ENCODE measurements at regions not wholly inside any gene's neighbourhood (a gene's known extent, or its start where the extent isn't known, plus 50 kb on each side); places are given as distances from the start of the nearest gene placed in this dataset.

- no peak for TF ChIP-seq CTCF (IDR thresholded peaks at IDR 0.05; ENCODE audit: control extremely low read depth, extremely low read depth, low read depth, missing control alignments)
- ChIA-PET CTCF (interaction anchor here (1.4 kb wide), 1 partner anchor 13 kb away, joined by 3 read pairs; no protein-coding TSS in a partner anchor), POLR2A (no interaction called here)
- DNase-seq (ENCODE audit: extremely low spot score), result no peak
Measured at GRCh38 chr5:166192696-166193095, 2098.7 kb upstream of the WWC1 start.

GRCh38 chr5:166195981-166196380, 2095.5 kb upstream of the WWC1 start:
- no peak for DNase-seq (ENCODE audit: extremely low spot score)
- CTCF ChIA-PET, result no interaction called here
- POLR2A ChIA-PET, result no interaction called here
- TF ChIP-seq CTCF (IDR thresholded peaks at IDR 0.05; ENCODE audit: control extremely low read depth, extremely low read depth, low read depth, missing control alignments), result no peak

GRCh38 chr5:166200532-166200931, 2090.9 kb upstream of the WWC1 start:
- ChIA-PET CTCF (no interaction called here), POLR2A (no interaction called here)
- DNase-seq (ENCODE audit: extremely low spot score), result no peak
- no peak for TF ChIP-seq CTCF (IDR thresholded peaks at IDR 0.05; ENCODE audit: control extremely low read depth, extremely low read depth, low read depth, missing control alignments)

GRCh38 chr5:166211640-166212039, 2079.8 kb upstream of the WWC1 start:
- DNase-seq (ENCODE audit: extremely low spot score), result no peak
- POLR2A ChIA-PET, result no interaction called here
- CTCF ChIA-PET, result interaction anchor here (1.1 kb wide), 1 partner anchor 24 kb away, joined by 3 read pairs; no protein-coding TSS in a partner anchor
- no peak for TF ChIP-seq CTCF (IDR thresholded peaks at IDR 0.05; ENCODE audit: control extremely low read depth, extremely low read depth, low read depth, missing control alignments)

GRCh38 chr5:166236327-166236726, 2055.1 kb upstream of the WWC1 start:
- no peak for TF ChIP-seq CTCF (IDR thresholded peaks at IDR 0.05; ENCODE audit: control extremely low read depth, extremely low read depth, low read depth, missing control alignments)
- no peak for DNase-seq (ENCODE audit: extremely low spot score)
- CTCF ChIA-PET, result interaction anchor here (2.1 kb wide), 1 partner anchor 17 kb away, joined by 5 read pairs; no protein-coding TSS in a partner anchor
- POLR2A ChIA-PET, result no interaction called here

- TF ChIP-seq CTCF (IDR thresholded peaks at IDR 0.05; ENCODE audit: control extremely low read depth, extremely low read depth, low read depth, missing control alignments), result no peak
- CTCF ChIA-PET, result interaction anchor here (1.0 kb wide), 1 partner anchor 13 kb away, joined by 3 read pairs; no protein-coding TSS in a partner anchor
- DNase-seq (ENCODE audit: extremely low spot score), result no peak
- POLR2A ChIA-PET, result no interaction called here
Measured at GRCh38 chr5:166240705-166241104, 2050.7 kb upstream of the WWC1 start.

- POLR2A ChIA-PET, result no interaction called here
Measured at GRCh38 chr5:166245556-166245955, 2045.9 kb upstream of the WWC1 start.

More at GRCh38 chr5:166245556-166245955, 2045.9 kb upstream of the WWC1 start:
- no peak for TF ChIP-seq CTCF (IDR thresholded peaks at IDR 0.05; ENCODE audit: control extremely low read depth, extremely low read depth, low read depth, missing control alignments)
- CTCF ChIA-PET, result no interaction called here
- no peak for DNase-seq (ENCODE audit: extremely low spot score)

Data from GM10248 (cell line).